Neural crest cell (in vitro differentiated cells): ENCODE measurements at regions not wholly inside any gene's neighbourhood (a gene's known extent, or its start where the extent isn't known, plus 50 kb on each side); places are given as distances from the start of the nearest gene placed in this dataset.

Experiments
- DNase-seq: peaks from one replicate; pipeline ENCODE4 v3.0.0; 2021; ENCODE audit warnings: low read depth, mixed read lengths, low spot score
- H3K27ac Mint-ChIP-seq: one replicate; pipeline ENCODE4 v1.8.0; 2021; ENCODE audit warnings: mild to moderate bottlenecking, mixed read lengths; ENCODE audit not compliant: unreplicated experiment
- H3K27me3 Mint-ChIP-seq: 2 replicates; pipeline ENCODE4 v1.8.0; 2021; ENCODE audit warnings: low read depth, mild to moderate bottlenecking, mixed read lengths
- H3K36me3 Mint-ChIP-seq: 2 replicates; pipeline ENCODE4 v1.8.0; 2021; ENCODE audit warnings: low read depth, mild to moderate bottlenecking, mixed read lengths
- H3K4me1 Mint-ChIP-seq: 2 replicates; pipeline ENCODE4 v1.8.0; 2021; ENCODE audit warnings: mixed read lengths
- H3K4me3 Mint-ChIP-seq: one replicate; pipeline ENCODE4 v1.8.0; 2021; ENCODE audit warnings: mild to moderate bottlenecking, mixed read lengths
- H3K9me3 Mint-ChIP-seq: 2 replicates; pipeline ENCODE4 v1.8.0; 2021; ENCODE audit warnings: mixed read lengths
- CTCF ChIP-seq: fragments of 200-600 bp; sonication (generic); conservative IDR thresholded peaks from 2 replicates; pipeline ENCODE4 v1.5.0; 2021; ENCODE audit warnings: antibody characterized with exemption, mild to moderate bottlenecking

- peaks cover 9% of the 10 kb centered on the region for H3K4me1 Mint-ChIP-seq
- H3K36me3 Mint-ChIP-seq, result no peaks in the 10 kb centered on the region
- DNase-seq, result no peak
- H3K27me3 Mint-ChIP-seq, result peaks cover 86% of the 10 kb centered on the region
- no peak for TF ChIP-seq CTCF
- no peak overlapping the region for H3K27ac Mint-ChIP-seq
- no peak overlapping the region for H3K4me3 Mint-ChIP-seq
- H3K9me3 Mint-ChIP-seq, result no peaks in the 10 kb centered on the region
Observed at GRCh38 chr5:154612666-154613065, 134.6 kb upstream of the HAND1 start.

- H3K4me1 Mint-ChIP-seq, result peaks cover 9% of the 10 kb centered on the region
- H3K27ac Mint-ChIP-seq, result no peak overlapping the region
- H3K36me3 Mint-ChIP-seq, result no peaks in the 10 kb centered on the region
- H3K27me3 Mint-ChIP-seq, result peaks cover 91% of the 10 kb centered on the region
- TF ChIP-seq CTCF, result no peak
- no peak for DNase-seq
- no peaks in the 10 kb centered on the region for H3K9me3 Mint-ChIP-seq
- peak overlapping the region; percentile 45 for H3K4me3 Mint-ChIP-seq
Observed at GRCh38 chr5:154611341-154611767, 133.3 kb upstream of the HAND1 start.

- no peaks in the 10 kb centered on the region for H3K36me3 Mint-ChIP-seq
- peak; percentile 92 for TF ChIP-seq CTCF
- H3K27ac Mint-ChIP-seq, result no peak overlapping the region
- peaks cover 9% of the 10 kb centered on the region for H3K4me1 Mint-ChIP-seq
- peak; percentile 75 for DNase-seq
- H3K4me3 Mint-ChIP-seq, result peak overlapping the region; percentile 23
- peaks cover 92% of the 10 kb centered on the region for H3K27me3 Mint-ChIP-seq
- H3K9me3 Mint-ChIP-seq, result no peaks in the 10 kb centered on the region
Observed at GRCh38 chr5:154610321-154611154, 132.5 kb upstream of the HAND1 start.

- H3K9me3 Mint-ChIP-seq, result no peaks in the 10 kb centered on the region
- no peaks in the 10 kb centered on the region for H3K36me3 Mint-ChIP-seq
- peaks cover 9% of the 10 kb centered on the region for H3K4me1 Mint-ChIP-seq
- no peak overlapping the region for H3K27ac Mint-ChIP-seq
- H3K4me3 Mint-ChIP-seq, result no peak overlapping the region
- no peak for DNase-seq
- peaks cover 92% of the 10 kb centered on the region for H3K27me3 Mint-ChIP-seq
- no peak for TF ChIP-seq CTCF
Observed at GRCh38 chr5:154609251-154609650, 131.2 kb upstream of the HAND1 start.

GRCh38 chr5:154608531-154609011 is 130.5 kb upstream of the HAND1 start:
- Mint-ChIP-seq H3K4me1 (peaks cover 9% of the 10 kb centered on the region), H3K9me3 (no peaks in the 10 kb centered on the region), H3K4me3 (no peak overlapping the region), H3K27me3 (peaks cover 93% of the 10 kb centered on the region), H3K36me3 (no peaks in the 10 kb centered on the region), H3K27ac (no peak overlapping the region)
- no peak for TF ChIP-seq CTCF
- no peak for DNase-seq
